ENCODE measurements at regions not wholly inside any gene's neighbourhood (a gene's known extent, or its start where the extent isn't known, plus 50 kb on each side); places are given as distances from the start of the nearest gene placed in this dataset.

- TF ChIP-seq CTCF (IDR thresholded peaks at IDR 0.05; ENCODE audit: low read length) = no peak
- no peak for TF ChIP-seq EZH2 (IDR thresholded peaks at IDR 0.05; ENCODE audit: borderline replicate concordance, low read length)
These were observed 343.0 kb downstream of the SLITRK2 start for GRCh38 chrX:146160443-146161203.

Data from OCI-LY1 (cell line).